Neural cell (in vitro differentiated cells): ENCODE measurements at regions not wholly inside any gene's neighbourhood (a gene's known extent, or its start where the extent isn't known, plus 50 kb on each side); places are given as distances from the start of the nearest gene placed in this dataset.

Experiments
- CTCF ChIP-seq: fragments of 450-650 bp; IDR thresholded peaks from 2 replicates; pipeline ENCODE4 v1.5.1; 2014; ENCODE audit warnings: antibody characterized with exemption, mild to moderate bottlenecking, moderate library complexity; ENCODE audit not compliant: poor library complexity, severe bottlenecking
- EP300 ChIP-seq: fragments of 450-650 bp; conservative IDR thresholded peaks from 2 replicates; pipeline ENCODE4 v1.6.1; 2014; ENCODE audit warnings: antibody characterized with exemption, mild to moderate bottlenecking, moderate library complexity; ENCODE audit not compliant: poor library complexity, severe bottlenecking
- EZH2 ChIP-seq: fragments of 200-600, 300-800 bp; shearing (Covaris generic), sonication (generic); IDR thresholded peaks from 2 replicates; pipeline ENCODE4 v1.6.1; 2014; ENCODE audit warnings: antibody characterized with exemption, low read length, borderline replicate concordance, mild to moderate bottlenecking; ENCODE audit not compliant: insufficient read depth, poor library complexity, severe bottlenecking
- POLR2AphosphoS5 ChIP-seq: IDR thresholded peaks from 2 replicates; pipeline ENCODE4 v1.6.1; 2012
- RAD21 ChIP-seq: fragments of 450-650 bp; conservative IDR thresholded peaks from 2 replicates; pipeline ENCODE4 v1.6.1; 2014; ENCODE audit warnings: antibody characterized with exemption, mild to moderate bottlenecking, moderate library complexity
- REST ChIP-seq: IDR thresholded peaks from 2 replicates; pipeline ENCODE4 v1.6.1; 2012; ENCODE audit warnings: borderline replicate concordance
- SMC3 ChIP-seq: fragments of 450-650 bp; conservative IDR thresholded peaks from 2 replicates; pipeline ENCODE4 v1.6.1; 2014; ENCODE audit warnings: antibody characterized with exemption, mild to moderate bottlenecking, moderate library complexity; ENCODE audit not compliant: poor library complexity
- TAF1 ChIP-seq: IDR thresholded peaks from 2 replicates; pipeline ENCODE4 v1.6.1; 2012; ENCODE audit warnings: low read depth

- no peak for TF ChIP-seq TAF1
- no peak for TF ChIP-seq RAD21
- no peak for TF ChIP-seq CTCF
- no peak for TF ChIP-seq POLR2AphosphoS5
- TF ChIP-seq REST = no peak
- TF ChIP-seq SMC3 = no peak
- no peak for TF ChIP-seq EZH2
- no peak for TF ChIP-seq EP300
Measured at GRCh38 chr11:90795746-90796145, 572.9 kb upstream of the CHORDC1 start.
